ENCODE measurements at regions not wholly inside any gene's neighbourhood (a gene's known extent, or its start where the extent isn't known, plus 50 kb on each side); places are given as distances from the start of the nearest gene placed in this dataset.

- TF ChIP-seq ETV6 (conservative IDR thresholded peaks at IDR 0.05 in 1 of 2, IDR thresholded peaks at IDR 0.05 in 1 of 2; ENCODE audit: borderline replicate concordance in 1 of 2, low read depth in 1 of 2), result peak in 1 of 2 experiments; percentile 46; a peak in 1 of 4 replicates
- TF ChIP-seq ATF7 (IDR thresholded peaks at IDR 0.05; ENCODE audit: low read depth), result peak; percentile 71
- no peak for TF ChIP-seq BACH1 (IDR thresholded peaks at IDR 0.05; ENCODE audit: borderline replicate concordance)
- 0 out of 2 replicates have a peak, but pooled peaks have one; percentile 28 for TF ChIP-seq GABPA (IDR thresholded peaks at IDR 0.05; ENCODE audit: low read depth)
- TF ChIP-seq NR2C2 (IDR thresholded peaks at IDR 0.05; ENCODE audit: borderline replicate concordance, control insufficient read depth, insufficient read length, low read depth), result no peak
- peak; percentile 61 for TF ChIP-seq NR2F1 (conservative IDR thresholded peaks at IDR 0.05)
- TF ChIP-seq E4F1 (IDR thresholded peaks at IDR 0.05; ENCODE audit: borderline replicate concordance, partially characterized antibody), result no peak
- TF ChIP-seq YBX1 (IDR thresholded peaks at IDR 0.05), result no peak
- TF ChIP-seq TCF3 (IDR thresholded peaks at IDR 0.05; ENCODE audit: borderline replicate concordance, insufficient read depth, low read depth, low read length), result no peak
- peak; percentile 23 for TF ChIP-seq SP1 (IDR thresholded peaks at IDR 0.05; ENCODE audit: low read depth, low read length)
- no peak for TF ChIP-seq HDGF (IDR thresholded peaks at IDR 0.05)
- no peak for TF ChIP-seq STAT3 (IDR thresholded peaks at IDR 0.05; ENCODE audit: low read depth, low read length)
- TF ChIP-seq TARDBP (IDR thresholded peaks at IDR 0.05; ENCODE audit: borderline replicate concordance), result no peak
- no peak for TF ChIP-seq WRNIP1 (IDR thresholded peaks at IDR 0.05; ENCODE audit: borderline replicate concordance, low read depth, low read length)
- no peak for TF ChIP-seq CEBPZ (IDR thresholded peaks at IDR 0.05; ENCODE audit: low read depth, low read length)
- TF ChIP-seq ESRRA (IDR thresholded peaks at IDR 0.05; ENCODE audit: low read length), result no peak
- peak; percentile 78; the same call in 1 of the 2 replicates for TF ChIP-seq MEF2A (IDR thresholded peaks at IDR 0.05; ENCODE audit: insufficient read depth, low read depth, low read length)
- TF ChIP-seq PML (IDR thresholded peaks at IDR 0.05; ENCODE audit: low read length), result no peak
- peak; percentile 43; the same call in 1 of the 2 replicates for TF ChIP-seq POLR2AphosphoS5 (IDR thresholded peaks at IDR 0.05; ENCODE audit: low read length)
- TF ChIP-seq POLR2AphosphoS2 (IDR thresholded peaks at IDR 0.05; ENCODE audit: low read depth, low read length), result no peak
- no peak for TF ChIP-seq ZNF622 (IDR thresholded peaks at IDR 0.05)
- no peak for TF ChIP-seq CHD4 (IDR thresholded peaks at IDR 0.05)
- TF ChIP-seq SREBF1 (IDR thresholded peaks at IDR 0.05; ENCODE audit: low read length), result no peak
- peak; percentile 92; the same call in 2 of the 3 replicates for TF ChIP-seq POU2F2 (IDR thresholded peaks at IDR 0.05; ENCODE audit: borderline replicate concordance, low read depth, low read length)
- no peak for TF ChIP-seq HSF1 (IDR thresholded peaks at IDR 0.05; ENCODE audit: low read depth, low read length)
- TF ChIP-seq SMC3 (IDR thresholded peaks at IDR 0.05; ENCODE audit: borderline replicate concordance, low read length), result 0 out of 2 replicates have a peak, but pooled peaks have one; percentile 1
Observed at GRCh38 chr1:173355281-173356031, 121.7 kb upstream of the PRDX6 start (continued).

Data from GM12878 (cell line).